Gastroesophageal sphincter (tissue), 3 donors: ENCODE measurements at regions not wholly inside any gene's neighbourhood (a gene's known extent, or its start where the extent isn't known, plus 50 kb on each side); places are given as distances from the start of the nearest gene placed in this dataset.
"Not testable (repeated sequence)": the region's sequence is repeated elsewhere in the genome, so short reads cannot be mapped to it uniquely, and the experiment has no call there.

Experiments
- EP300 ChIP-seq: sonication (generic); formaldehyde crosslinking; IDR thresholded peaks from one replicate; pipeline ENCODE4 v1.6.1; 2017; ENCODE audit warnings: antibody characterized with exemption, mild to moderate bottlenecking
- TF ChIP-seq, protein P1 (sequence below), 4 experiments: fragments of 200-600 bp in 2 of 4; fragments of 450-650 bp in 2 of 4; sonication (generic) in 1 of 4; IDR thresholded peaks; one replicate each; pipeline ENCODE4 v1.5.1; 2017 to 2019; ENCODE audit warnings: antibody characterized with exemption in 4 of 4, mild to moderate bottlenecking in 2 of 4, moderate library complexity in 2 of 4

DNA sequence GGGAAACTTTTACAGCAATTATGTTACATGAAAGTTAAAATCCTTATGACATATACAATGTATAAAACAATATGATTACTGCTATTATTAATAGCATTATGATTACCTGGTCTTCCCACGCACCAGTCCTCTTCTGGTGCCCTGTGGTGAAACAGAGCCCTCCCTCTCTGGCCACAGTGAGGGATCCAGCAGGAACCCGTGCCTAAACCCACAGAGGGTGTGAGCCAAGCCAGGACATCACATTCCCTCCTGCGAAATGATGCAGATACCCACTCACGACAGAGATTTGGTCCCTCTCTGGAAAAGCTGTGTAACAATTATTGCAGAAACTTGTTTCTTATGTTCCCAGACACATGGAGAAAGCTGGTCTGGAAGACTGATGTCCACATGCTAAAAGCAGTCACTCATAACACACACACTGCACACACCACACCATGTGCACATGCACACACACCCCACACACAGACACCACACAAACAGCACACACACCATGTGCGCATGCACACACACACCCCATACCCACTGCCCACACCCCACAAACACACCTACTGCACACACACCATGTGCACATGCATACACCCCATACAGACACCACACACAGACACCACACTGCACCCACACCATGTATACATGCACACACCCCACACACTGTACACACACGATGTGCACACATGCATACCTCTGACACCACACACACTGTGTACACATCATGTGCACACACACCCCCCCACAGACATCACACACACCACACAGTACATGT lies 1462.2 kb downstream of the FOXD4L5 start:
- TF ChIP-seq EP300 = not testable (repeated sequence)
- TF ChIP-seq, protein P1, sequence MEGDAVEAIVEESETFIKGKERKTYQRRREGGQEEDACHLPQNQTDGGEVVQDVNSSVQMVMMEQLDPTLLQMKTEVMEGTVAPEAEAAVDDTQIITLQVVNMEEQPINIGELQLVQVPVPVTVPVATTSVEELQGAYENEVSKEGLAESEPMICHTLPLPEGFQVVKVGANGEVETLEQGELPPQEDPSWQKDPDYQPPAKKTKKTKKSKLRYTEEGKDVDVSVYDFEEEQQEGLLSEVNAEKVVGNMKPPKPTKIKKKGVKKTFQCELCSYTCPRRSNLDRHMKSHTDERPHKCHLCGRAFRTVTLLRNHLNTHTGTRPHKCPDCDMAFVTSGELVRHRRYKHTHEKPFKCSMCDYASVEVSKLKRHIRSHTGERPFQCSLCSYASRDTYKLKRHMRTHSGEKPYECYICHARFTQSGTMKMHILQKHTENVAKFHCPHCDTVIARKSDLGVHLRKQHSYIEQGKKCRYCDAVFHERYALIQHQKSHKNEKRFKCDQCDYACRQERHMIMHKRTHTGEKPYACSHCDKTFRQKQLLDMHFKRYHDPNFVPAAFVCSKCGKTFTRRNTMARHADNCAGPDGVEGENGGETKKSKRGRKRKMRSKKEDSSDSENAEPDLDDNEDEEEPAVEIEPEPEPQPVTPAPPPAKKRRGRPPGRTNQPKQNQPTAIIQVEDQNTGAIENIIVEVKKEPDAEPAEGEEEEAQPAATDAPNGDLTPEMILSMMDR (IDR thresholded peaks at IDR 0.05) = not testable (repeated sequence)
